Left lung (tissue), 4 donors: ENCODE measurements at regions not wholly inside any gene's neighbourhood (a gene's known extent, or its start where the extent isn't known, plus 50 kb on each side); places are given as distances from the start of the nearest gene placed in this dataset.

Source experiments
- ATAC-seq: fragments of 200-7000 bp; cut with Tn5 transposase; one replicate; pipeline ENCODE4 v1.9.1; 2020; ENCODE audit warnings: moderate library complexity
- DNase-seq, 4 donors: peaks; one replicate each; pipeline ENCODE4 v3.0.0-alpha.2; 2013 to 2020
- H3K27ac ChIP-seq, 2 donors: fragments of 200-600 bp; sonication (generic) in 1 of 2; one replicate each; pipeline versions ENCODE4 v1.5.0 to v1.8.0; 2020 to 2021
- H3K27me3 ChIP-seq, 2 donors: fragments of 200-600 bp; sonication (generic) in 1 of 2; one replicate each; pipeline versions ENCODE4 v1.5.0 to v1.8.0; 2020 to 2021
- H3K36me3 ChIP-seq, 2 donors: fragments of 200-600 bp; sonication (generic) in 1 of 2; one replicate each; pipeline versions ENCODE4 v1.5.0 to v1.8.0; 2020 to 2021
- H3K4me1 ChIP-seq, 2 donors: fragments of 200-600 bp; one replicate each; pipeline ENCODE4 v1.8.0; 2021
- H3K4me3 ChIP-seq, 2 donors: fragments of 200-600 bp; sonication (generic) in 1 of 2; one replicate each; pipeline versions ENCODE4 v1.5.0 to v1.8.0; 2020 to 2021; ENCODE audit warnings: mild to moderate bottlenecking in 1 of 2
- H3K9me3 ChIP-seq, 2 donors: fragments of 200-600 bp; sonication (generic) in 1 of 2; one replicate each; pipeline versions ENCODE4 v1.5.0 to v1.8.0; 2020 to 2021
- CTCF ChIP-seq, 2 donors: fragments of 200-600 bp; sonication (generic) in 1 of 2; IDR thresholded peaks; one replicate each; pipeline versions ENCODE4 v1.5.0 to v1.8.0; 2021; ENCODE audit warnings: antibody characterized with exemption in 2 of 2
- intact Hi-C, 2 donors: fragments of 100-400 bp; cut with DNase I; formaldehyde crosslinking; loops; one replicate each; pipeline versions ENCODE4 v1.11.2 to v1.14.2; 2022
- donor health status: DM: no; HTN: yes; CAD: no.
- donor health status: DM: no; HTN: no; CAD: no.

GRCh38 chr10:121152033-121152432 is 300.9 kb downstream of the WDR11 start:
- H3K27me3 ChIP-seq = no peaks in the 10 kb centered on the region
- peaks cover 0 to 2% of the 10 kb centered on the region in 2 donors for H3K9me3 ChIP-seq
- ATAC-seq (no peak), DNase-seq (no peak)
- intact Hi-C loops = no loop called here
- H3K4me3 ChIP-seq = no peak overlapping the region
- TF ChIP-seq CTCF (IDR thresholded peaks at IDR 0.05) = no peak
- H3K4me1 ChIP-seq = no peaks in the 10 kb centered on the region
- no peaks in the 10 kb centered on the region for H3K36me3 ChIP-seq
- H3K27ac ChIP-seq = no peak overlapping the region

DNA sequence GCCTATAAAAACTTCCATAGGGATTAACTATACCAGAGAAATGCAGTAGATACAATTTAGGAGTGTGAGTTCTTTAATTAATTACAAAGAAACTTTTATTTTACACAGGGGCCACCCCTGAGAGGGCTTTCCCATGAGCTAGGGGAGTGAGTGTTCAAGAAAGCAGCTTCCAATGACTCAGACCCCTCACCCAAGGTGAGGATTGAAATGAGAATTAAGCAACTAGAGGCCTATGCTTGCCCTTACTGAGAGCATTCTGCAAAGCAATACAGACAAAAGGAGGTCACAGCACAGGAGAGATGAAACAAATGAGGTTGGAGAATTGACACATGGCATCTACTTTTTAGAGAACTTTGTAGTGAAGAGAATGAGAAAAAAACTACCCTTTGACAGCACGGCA is 301.8 kb downstream of the WDR11 start:
- no peak for TF ChIP-seq CTCF (IDR thresholded peaks at IDR 0.05)
- no peaks in the 10 kb centered on the region for H3K36me3 ChIP-seq
- H3K9me3 ChIP-seq = no peaks in the 10 kb centered on the region
- intact Hi-C loops = no loop called here
- H3K4me3 ChIP-seq = no peak overlapping the region
- ATAC-seq (no peak), DNase-seq (no peak)
- H3K4me1 ChIP-seq = no peaks in the 10 kb centered on the region
- H3K27ac ChIP-seq = no peak overlapping the region
- H3K27me3 ChIP-seq = no peaks in the 10 kb centered on the region

GRCh38 chr10:121154310-121154709 is 303.1 kb downstream of the WDR11 start:
- H3K27ac ChIP-seq = no peak overlapping the region
- intact Hi-C loops = no loop called here

GRCh38 chr10:121154846-121155245 is 303.7 kb downstream of the WDR11 start:
- intact Hi-C loops = no loop called here
- H3K4me3 ChIP-seq = no peak overlapping the region
- no peak overlapping the region for H3K27ac ChIP-seq
- ATAC-seq = no peak
- no peak for TF ChIP-seq CTCF (IDR thresholded peaks at IDR 0.05)
- no peak for DNase-seq
- H3K36me3 ChIP-seq = no peaks in the 10 kb centered on the region
- H3K9me3 ChIP-seq = no peaks in the 10 kb centered on the region
- no peaks in the 10 kb centered on the region for H3K27me3 ChIP-seq
- H3K4me1 ChIP-seq = no peaks in the 10 kb centered on the region

More at GRCh38 chr10:121154310-121154709, 303.1 kb downstream of the WDR11 start:
- no peak overlapping the region for H3K4me3 ChIP-seq
- no peaks in the 10 kb centered on the region for H3K9me3 ChIP-seq
- DNase-seq (no peak), ATAC-seq (no peak)
- H3K36me3 ChIP-seq = no peaks in the 10 kb centered on the region
- no peaks in the 10 kb centered on the region for H3K27me3 ChIP-seq
- no peaks in the 10 kb centered on the region for H3K4me1 ChIP-seq
- no peak for TF ChIP-seq CTCF (IDR thresholded peaks at IDR 0.05)

DNA sequence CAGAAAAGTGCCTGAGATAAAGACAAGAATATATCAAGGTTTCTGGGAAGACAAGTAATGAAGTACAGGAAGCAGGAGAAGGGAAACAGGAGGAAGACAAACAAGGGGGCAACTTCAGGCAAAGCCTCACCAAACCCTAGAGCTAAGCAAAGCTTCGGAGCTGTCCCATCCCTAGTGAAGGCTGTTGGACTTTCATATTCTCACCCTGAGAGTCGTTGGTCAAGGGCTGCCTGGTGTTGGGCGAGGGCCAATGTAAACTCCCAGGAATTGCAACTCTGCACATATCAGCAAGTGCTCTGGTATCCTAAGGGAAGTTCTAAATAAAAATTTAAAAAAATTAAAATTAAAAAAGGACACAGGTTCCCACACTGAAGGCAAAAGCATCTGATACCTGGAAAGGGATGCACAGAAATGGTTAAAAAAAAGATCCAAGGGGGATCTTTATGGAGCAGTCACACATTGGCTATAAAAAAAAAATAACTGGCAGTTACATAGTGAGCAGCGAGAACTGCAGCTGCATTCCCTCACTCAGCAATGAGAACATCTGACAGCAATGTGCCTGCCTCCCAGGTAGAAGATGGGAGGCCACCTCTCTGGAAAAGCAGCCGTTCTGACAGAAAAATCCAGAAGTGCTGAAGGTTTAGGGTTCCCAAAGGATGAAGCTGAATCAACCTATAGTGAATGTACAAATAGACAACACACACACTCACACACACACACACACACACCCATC is 304.7 kb downstream of the WDR11 start:
- no peaks in the 10 kb centered on the region for H3K27me3 ChIP-seq
- H3K9me3 ChIP-seq = no peaks in the 10 kb centered on the region
- H3K4me1 ChIP-seq = no peaks in the 10 kb centered on the region
- ATAC-seq (peak; percentile 86), DNase-seq (peak in 1 of 4 donors; percentile 56)
- H3K36me3 ChIP-seq = no peaks in the 10 kb centered on the region
- no peak overlapping the region for H3K4me3 ChIP-seq
- TF ChIP-seq CTCF (IDR thresholded peaks at IDR 0.05) = no peak
- intact Hi-C loops = no loop called here
- no peak overlapping the region for H3K27ac ChIP-seq
